Breast epithelium (tissue), 3 donors: ENCODE measurements at regions not wholly inside any gene's neighbourhood (a gene's known extent, or its start where the extent isn't known, plus 50 kb on each side); places are given as distances from the start of the nearest gene placed in this dataset.

ENCODE experiments used
- POLR2AphosphoS5 ChIP-seq, 3 donors: sonication (generic); formaldehyde crosslinking; IDR thresholded peaks; one replicate each; pipeline ENCODE4 v1.6.1; 2017; ENCODE audit warnings: antibody characterized with exemption in 3 of 3
- TF ChIP-seq, protein P1 (sequence below), 3 donors: fragments of 450-650 bp; IDR thresholded peaks; one replicate each; pipeline ENCODE4 v1.5.1; 2016 to 2017; ENCODE audit warnings: antibody characterized with exemption in 3 of 3, mild to moderate bottlenecking in 3 of 3, moderate library complexity in 3 of 3

DNA sequence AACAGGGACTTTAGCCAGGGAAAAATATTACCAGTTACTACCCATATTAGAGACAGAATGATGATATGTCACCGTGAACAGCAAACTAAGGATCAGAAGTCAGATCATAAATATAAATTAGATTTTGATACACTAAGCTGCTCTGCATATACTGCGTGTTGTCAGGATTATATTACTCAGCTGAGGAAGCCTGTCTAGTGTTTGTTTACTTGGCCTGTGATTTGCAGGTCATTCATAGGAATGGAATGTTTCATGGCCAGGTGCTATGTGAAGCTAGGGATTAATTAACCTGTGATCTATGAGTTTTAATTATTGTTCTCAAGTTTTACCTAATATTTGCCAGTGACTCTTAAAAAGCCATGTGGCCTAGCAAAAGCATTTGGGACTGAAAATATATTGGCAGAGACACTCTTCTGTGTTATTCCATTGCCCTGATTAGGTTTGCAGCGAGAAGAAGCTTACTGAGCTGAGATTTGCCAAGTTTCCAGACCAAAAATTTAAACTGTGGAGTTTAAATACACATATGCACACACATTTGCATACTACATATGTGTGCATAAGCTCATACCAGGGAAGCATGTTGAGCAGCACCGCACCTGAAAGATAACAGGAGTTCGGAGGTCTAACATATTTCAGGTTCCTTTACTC lies 496.3 kb upstream of the GRIA1 start:
- TF ChIP-seq, protein P1, sequence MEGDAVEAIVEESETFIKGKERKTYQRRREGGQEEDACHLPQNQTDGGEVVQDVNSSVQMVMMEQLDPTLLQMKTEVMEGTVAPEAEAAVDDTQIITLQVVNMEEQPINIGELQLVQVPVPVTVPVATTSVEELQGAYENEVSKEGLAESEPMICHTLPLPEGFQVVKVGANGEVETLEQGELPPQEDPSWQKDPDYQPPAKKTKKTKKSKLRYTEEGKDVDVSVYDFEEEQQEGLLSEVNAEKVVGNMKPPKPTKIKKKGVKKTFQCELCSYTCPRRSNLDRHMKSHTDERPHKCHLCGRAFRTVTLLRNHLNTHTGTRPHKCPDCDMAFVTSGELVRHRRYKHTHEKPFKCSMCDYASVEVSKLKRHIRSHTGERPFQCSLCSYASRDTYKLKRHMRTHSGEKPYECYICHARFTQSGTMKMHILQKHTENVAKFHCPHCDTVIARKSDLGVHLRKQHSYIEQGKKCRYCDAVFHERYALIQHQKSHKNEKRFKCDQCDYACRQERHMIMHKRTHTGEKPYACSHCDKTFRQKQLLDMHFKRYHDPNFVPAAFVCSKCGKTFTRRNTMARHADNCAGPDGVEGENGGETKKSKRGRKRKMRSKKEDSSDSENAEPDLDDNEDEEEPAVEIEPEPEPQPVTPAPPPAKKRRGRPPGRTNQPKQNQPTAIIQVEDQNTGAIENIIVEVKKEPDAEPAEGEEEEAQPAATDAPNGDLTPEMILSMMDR (IDR thresholded peaks at IDR 0.05) = no peak
- TF ChIP-seq POLR2AphosphoS5 (IDR thresholded peaks at IDR 0.05) = no peak
